Suprapubic skin (tissue), 4 donors: ENCODE measurements at regions not wholly inside any gene's neighbourhood (a gene's known extent, or its start where the extent isn't known, plus 50 kb on each side); places are given as distances from the start of the nearest gene placed in this dataset.

ENCODE experiments used
- EP300 ChIP-seq: sonication (generic); formaldehyde crosslinking; IDR thresholded peaks from one replicate; pipeline ENCODE4 v1.6.1; 2017; ENCODE audit warnings: antibody characterized with exemption
- POLR2A ChIP-seq, 2 donors: fragments of 450-650 bp; IDR thresholded peaks; one replicate each; pipeline ENCODE4 v1.6.1; 2017; ENCODE audit warnings: antibody characterized with exemption in 2 of 2, mild to moderate bottlenecking in 2 of 2, moderate library complexity in 2 of 2
- POLR2AphosphoS5 ChIP-seq, 3 donors: sonication (generic); formaldehyde crosslinking; IDR thresholded peaks; one replicate each; pipeline ENCODE4 v1.6.1; 2017; ENCODE audit warnings: antibody characterized with exemption in 3 of 3
- TF ChIP-seq, protein P1 (sequence below), 2 donors: fragments of 200-600 bp in 1 of 2; fragments of 450-650 bp in 1 of 2; sonication (generic) in 1 of 2; IDR thresholded peaks; one replicate each; pipeline ENCODE4 v1.5.1; 2016 to 2019; ENCODE audit warnings: antibody characterized with exemption in 2 of 2, mild to moderate bottlenecking in 1 of 2, moderate library complexity in 1 of 2

DNA sequence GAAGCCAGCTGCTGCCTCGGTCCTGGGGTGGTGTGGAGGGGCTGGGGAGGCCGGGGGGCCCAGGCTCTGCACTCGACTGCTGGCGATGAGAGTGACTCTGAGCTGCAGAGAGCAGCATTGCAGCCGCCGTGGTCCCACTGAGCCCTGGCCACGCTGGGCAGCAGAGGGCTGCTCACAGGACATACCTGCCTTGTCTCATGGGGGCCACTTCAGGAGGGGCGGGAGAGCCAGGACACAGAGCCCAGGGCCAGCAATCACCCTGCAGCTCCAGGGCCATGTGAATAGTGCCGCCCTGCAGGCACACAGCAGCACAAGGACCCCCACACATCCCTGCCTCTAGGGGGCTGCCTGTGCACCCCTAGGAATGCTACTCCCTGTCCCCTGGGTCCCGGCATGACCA lies 147.0 kb downstream of the CRYBB2 start:
- TF ChIP-seq, protein P1, sequence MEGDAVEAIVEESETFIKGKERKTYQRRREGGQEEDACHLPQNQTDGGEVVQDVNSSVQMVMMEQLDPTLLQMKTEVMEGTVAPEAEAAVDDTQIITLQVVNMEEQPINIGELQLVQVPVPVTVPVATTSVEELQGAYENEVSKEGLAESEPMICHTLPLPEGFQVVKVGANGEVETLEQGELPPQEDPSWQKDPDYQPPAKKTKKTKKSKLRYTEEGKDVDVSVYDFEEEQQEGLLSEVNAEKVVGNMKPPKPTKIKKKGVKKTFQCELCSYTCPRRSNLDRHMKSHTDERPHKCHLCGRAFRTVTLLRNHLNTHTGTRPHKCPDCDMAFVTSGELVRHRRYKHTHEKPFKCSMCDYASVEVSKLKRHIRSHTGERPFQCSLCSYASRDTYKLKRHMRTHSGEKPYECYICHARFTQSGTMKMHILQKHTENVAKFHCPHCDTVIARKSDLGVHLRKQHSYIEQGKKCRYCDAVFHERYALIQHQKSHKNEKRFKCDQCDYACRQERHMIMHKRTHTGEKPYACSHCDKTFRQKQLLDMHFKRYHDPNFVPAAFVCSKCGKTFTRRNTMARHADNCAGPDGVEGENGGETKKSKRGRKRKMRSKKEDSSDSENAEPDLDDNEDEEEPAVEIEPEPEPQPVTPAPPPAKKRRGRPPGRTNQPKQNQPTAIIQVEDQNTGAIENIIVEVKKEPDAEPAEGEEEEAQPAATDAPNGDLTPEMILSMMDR (IDR thresholded peaks at IDR 0.05) = no peak
- no peak for TF ChIP-seq POLR2A (IDR thresholded peaks at IDR 0.05)
- no peak for TF ChIP-seq POLR2AphosphoS5 (IDR thresholded peaks at IDR 0.05)
- no peak for TF ChIP-seq EP300
